NCI-H1694 (cell line): ENCODE measurements at regions not wholly inside any gene's neighbourhood (a gene's known extent, or its start where the extent isn't known, plus 50 kb on each side); places are given as distances from the start of the nearest gene placed in this dataset.
A peak's percentile ranks its signal among the peaks of the same experiment; 100 is the strongest.

Experiments
- DNase-seq: peaks from one replicate; lab custom pipeline; 2025; lab: John Stamatoyannopoulos, UW

DNA sequence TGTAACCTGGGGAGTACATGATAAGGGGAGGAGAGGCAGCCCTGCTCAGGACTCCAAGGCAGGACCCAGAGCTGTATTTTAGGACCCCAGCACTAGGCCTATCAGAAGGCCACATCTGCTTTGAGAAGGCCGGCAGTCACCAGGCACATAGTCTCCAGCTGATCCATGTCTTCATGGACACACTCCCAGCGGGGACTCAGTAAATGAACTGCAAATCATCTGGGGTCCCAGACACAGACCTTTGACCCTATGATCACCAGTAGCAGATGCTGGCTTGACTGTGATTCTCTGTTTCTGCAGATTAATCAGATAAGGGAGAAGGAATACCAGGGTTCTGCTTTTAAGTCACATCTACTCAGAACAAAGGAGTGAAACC is 341.4 kb upstream of the PODXL start:
- DNase-seq, result no peak

GRCh38 chr7:131897016-131897789 is 340.8 kb upstream of the PODXL start:
- no peak for DNase-seq

DNA sequence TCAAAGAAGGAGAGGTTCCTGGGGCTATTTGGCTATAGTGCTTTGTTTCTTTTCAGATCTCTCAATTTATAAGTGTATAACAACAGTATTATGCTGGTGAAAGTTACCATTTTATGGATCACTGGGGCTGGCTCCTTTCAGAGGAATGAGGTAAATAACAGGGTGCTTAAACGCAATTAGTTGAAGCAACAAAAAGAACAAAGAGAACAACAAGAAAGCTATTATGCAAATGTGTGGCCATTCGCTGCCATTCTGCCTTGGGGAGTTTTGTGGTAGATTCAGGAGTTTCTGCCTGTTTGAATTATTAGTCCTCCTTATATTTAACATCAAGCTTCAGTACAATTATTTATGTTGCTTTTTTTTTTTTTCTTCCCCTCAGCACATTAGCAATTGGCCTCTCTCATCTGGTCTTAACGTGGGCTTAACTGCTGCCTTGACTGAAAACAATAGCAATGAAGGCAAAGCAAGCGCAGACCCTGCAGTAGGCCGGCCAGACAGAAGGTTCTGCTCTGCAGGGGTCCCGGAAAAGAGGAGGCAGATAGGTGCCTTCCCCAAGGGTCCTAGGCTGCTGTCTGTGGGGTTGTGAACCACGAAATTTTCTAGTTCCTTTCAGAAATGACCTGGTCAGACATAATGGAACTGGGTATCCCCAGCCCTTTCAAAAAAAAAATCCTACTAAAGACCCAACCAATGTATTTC is 339.9 kb upstream of the PODXL start:
- DNase-seq, result no peak

GRCh38 chr7:131895541-131896164 is 339.2 kb upstream of the PODXL start:
- no peak for DNase-seq

GRCh38 chr7:131893631-131894340 is 337.4 kb upstream of the PODXL start:
- DNase-seq, result no peak

DNA sequence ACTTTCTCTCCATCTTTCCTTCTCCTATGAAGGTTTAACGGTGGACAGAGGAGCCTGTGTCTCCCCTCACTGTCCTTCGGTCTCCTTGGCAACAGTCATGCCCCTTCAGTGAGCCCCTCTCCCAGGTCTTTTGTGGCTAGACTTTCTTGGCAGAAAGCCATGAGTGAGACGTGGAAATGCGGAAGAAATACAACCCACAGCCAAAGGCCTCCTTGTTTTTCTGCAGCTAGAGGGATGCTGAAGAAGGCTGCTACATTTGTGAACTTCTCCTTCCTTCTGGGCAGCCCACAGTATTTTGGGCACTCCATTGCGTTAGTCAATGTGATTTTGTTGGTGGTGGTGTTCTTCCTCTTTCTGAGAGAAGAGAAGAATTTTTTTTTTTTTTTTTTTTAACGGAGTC is 333.7 kb upstream of the PODXL start:
- no peak for DNase-seq

DNA sequence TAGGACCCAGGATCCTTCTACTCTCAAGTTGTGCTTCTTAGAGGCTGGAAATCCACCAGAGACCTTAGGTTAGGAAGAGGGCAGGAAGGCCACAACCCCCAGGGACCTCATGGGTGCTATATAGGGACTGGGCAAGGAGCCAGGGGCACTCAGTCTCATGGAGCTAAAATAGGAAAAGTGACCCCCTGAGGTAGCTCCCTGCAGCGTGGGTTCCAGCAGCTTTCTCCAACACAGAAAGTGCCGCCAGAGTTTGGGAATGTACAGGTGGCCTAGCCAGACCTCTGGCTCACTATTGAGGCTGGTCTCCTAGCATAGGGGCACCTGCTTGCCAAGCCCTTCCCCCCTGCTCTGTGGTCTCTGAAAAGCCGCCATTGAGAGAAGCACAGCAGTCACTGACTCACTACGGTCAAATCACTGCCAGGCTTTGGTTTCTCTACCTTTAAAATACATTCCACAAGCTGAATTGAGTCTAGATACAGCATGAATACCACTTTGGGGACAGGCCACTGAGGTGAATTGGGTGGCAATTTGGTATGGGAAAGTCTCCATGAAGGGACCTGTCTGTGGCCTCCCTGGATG is 333.2 kb upstream of the PODXL start:
- DNase-seq, result no peak

- DNase-seq, result no peak
Measured at GRCh38 chr7:131883769-131884168, 327.3 kb upstream of the PODXL start.

DNA sequence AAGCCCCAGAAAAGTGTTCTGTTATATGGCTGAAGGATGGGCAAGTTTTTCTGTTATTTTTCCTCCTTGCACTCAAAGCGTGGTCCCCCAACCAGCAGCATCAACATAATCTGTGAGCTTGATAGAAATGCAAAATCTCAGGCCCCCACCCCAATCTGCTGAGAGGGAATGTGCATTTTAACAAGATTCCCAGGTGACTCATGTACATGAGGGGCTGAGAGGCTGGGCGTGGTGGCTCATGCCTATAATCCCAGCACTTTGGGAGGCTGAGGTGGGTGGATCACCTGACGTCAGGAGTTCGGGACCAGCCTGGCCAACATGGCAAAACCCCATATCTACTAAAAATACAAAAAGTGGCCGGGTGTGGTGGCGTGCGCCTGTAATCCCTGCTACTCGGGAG is 326.8 kb upstream of the PODXL start:
- no peak for DNase-seq

DNA sequence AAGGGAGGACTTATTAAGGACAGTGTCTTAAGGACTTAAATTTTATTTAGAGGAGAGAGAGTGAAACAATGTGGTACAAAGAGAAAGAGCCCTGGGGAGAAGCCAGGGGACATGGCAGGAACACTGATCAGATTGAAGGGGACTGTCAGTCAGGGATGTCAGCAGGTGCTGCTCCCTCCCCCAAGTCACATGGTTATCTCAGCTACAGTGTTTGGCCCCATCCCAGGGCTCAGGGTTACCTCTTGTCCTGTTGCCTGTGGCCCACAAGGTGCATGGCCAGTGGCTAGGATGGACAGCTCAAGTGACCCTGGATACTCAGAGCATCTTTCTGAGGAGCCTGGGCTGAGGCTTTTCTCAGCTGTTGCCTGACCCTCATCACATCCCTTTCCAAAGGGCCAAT is 325.9 kb upstream of the PODXL start:
- no peak for DNase-seq

GRCh38 chr7:131880078-131880477 is 323.6 kb upstream of the PODXL start:
- DNase-seq, result no peak

- DNase-seq, result peak; percentile 83
Measured at GRCh38 chr7:131879424-131879823, 323.0 kb upstream of the PODXL start.

GRCh38 chr7:131878777-131879176 is 322.3 kb upstream of the PODXL start:
- no peak for DNase-seq

GRCh38 chr7:131873581-131873980 is 317.2 kb upstream of the PODXL start:
- no peak for DNase-seq

DNA sequence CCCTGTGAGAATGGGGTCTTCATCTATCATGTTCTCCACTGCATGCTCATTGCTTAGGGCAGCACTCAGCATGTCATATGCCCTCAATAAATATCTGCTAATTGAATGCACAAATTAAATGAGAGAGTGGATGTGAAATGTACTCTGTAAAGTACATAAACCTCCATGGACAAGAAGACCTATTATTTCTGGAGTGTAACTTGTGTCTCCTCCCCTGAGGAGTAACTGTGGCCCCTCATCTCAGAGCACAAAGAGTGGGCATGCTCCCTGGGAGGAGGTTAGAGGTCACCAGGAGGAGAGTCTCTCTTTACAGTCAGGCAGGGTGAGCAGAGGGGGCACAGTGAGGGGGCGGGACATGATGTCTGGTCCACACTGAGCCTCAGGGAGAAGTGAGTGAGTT is 313.6 kb upstream of the PODXL start:
- DNase-seq, result no peak

DNA sequence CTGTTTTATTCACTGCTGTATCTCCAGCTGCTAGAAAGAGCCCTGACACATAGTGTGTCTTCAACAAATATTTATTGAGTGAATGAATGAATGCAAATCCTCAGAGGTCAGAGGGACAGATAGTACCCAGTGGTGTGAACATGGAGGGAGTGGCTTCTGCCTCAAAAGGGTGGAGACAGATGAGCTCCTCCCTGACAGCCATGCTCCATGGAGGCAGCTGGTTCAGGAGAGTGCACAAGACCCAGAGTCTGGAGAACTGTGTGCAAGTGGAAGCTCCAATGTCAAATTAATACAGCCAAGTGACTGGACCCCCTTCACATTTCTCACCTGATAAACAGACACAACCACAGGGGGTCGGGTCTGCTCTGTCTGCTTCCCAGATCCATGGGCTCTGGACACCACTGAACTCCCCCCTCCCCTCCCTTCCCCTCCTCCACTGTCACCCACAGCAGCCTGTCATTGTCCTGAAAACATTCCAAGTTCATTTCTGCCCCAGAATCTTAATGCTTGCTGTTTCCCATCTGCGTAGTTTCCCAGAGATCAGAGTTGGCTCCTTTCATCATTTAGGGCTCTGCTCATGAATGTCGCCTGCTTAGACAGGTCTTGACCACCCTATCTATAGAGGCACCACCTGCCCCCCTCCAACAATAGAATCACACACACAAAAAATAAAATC is 312.9 kb upstream of the PODXL start:
- DNase-seq, result no peak

- no peak for DNase-seq
Measured at GRCh38 chr7:131867461-131867860, 311.0 kb upstream of the PODXL start.

- DNase-seq, result no peak
Measured at GRCh38 chr7:131865911-131866310, 309.5 kb upstream of the PODXL start.

DNA sequence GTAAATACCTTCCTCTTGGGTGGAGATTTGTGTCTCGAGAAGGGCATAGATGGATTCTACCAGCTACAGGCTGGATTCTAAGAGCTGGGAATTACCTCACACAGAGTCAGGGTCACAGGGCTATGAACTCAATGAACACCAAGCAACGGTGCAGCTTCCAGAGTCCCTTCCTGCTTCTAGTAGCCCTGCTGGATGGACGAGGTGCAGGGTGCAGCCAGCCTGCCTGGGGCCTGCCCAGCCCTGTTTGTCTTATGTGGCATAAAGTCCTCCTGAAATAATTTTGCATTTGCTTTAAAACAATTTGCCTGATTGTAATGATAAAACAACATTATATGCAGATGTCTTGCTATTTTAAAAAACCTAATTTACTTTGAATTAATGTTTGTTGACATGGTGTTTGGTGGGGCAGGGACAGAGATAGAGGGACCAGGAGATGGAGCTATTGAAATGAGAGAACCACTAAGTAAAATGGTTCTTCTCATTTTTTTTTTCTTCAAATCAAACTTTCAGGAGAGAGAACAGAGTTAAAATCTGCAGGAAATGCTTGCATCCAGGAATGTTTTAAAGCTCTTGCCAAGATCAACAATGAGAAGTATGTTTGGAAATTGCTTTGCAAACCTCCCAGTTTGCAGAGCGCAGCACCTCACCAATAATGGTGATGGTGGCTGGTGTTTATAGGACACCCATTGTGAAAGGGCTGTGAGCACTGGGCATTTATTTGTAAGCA is 305.4 kb upstream of the PODXL start:
- DNase-seq, result no peak

GRCh38 chr7:131859147-131859821 is 302.9 kb upstream of the PODXL start:
- DNase-seq, result peak; percentile 74
